Neuronal stem cell (in vitro differentiated cells): ENCODE measurements at regions not wholly inside any gene's neighbourhood (a gene's known extent, or its start where the extent isn't known, plus 50 kb on each side); places are given as distances from the start of the nearest gene placed in this dataset.
"Not testable (repeated sequence)": the region's sequence is repeated elsewhere in the genome, so short reads cannot be mapped to it uniquely, and the experiment has no call there.

ENCODE experiments used
- DNase-seq: peaks from one replicate; pipeline ENCODE4 v3.0.0-alpha.2; 2013; ENCODE audit warnings: low spot score
- H2AFZ ChIP-seq: one replicate; pipeline ENCODE4 v1.6.1; 2013; ENCODE audit warnings: mild to moderate bottlenecking, low read length, inconsistent platforms
- H2AK5ac ChIP-seq: 2 replicates; pipeline ENCODE4 v1.6.1; 2013; ENCODE audit warnings: low read depth, mild to moderate bottlenecking, inconsistent platforms, low read length, moderate library complexity, mixed read lengths
- H2BK120ac ChIP-seq: 2 replicates; pipeline ENCODE4 v1.6.1; 2013; ENCODE audit warnings: low read depth, mild to moderate bottlenecking, inconsistent platforms, low read length, moderate library complexity, mixed read lengths
- H2BK12ac ChIP-seq: one replicate; pipeline ENCODE4 v1.6.1; 2013; ENCODE audit warnings: low read length, inconsistent platforms
- H2BK15ac ChIP-seq: 2 replicates; pipeline ENCODE4 v1.6.1; 2013; ENCODE audit warnings: mild to moderate bottlenecking, low read length, inconsistent platforms, mixed read lengths
- H2BK5ac ChIP-seq: one replicate; pipeline ENCODE4 v1.6.1; 2013; ENCODE audit warnings: inconsistent platforms, mild to moderate bottlenecking, low read length, moderate library complexity
- H3K14ac ChIP-seq: one replicate; pipeline ENCODE4 v1.6.1; 2013; ENCODE audit warnings: low read length, inconsistent platforms
- H3K18ac ChIP-seq: 2 replicates; pipeline ENCODE4 v1.6.1; 2013; ENCODE audit warnings: low read length, inconsistent platforms
- H3K23ac ChIP-seq: 2 replicates; pipeline ENCODE4 v1.6.1; 2013; ENCODE audit warnings: low read depth, mild to moderate bottlenecking, mixed read lengths, low read length, inconsistent platforms; ENCODE audit not compliant: poor library complexity
- H3K27ac ChIP-seq: replicated peaks from 3 replicates; pipeline ENCODE4 v1.5.1; 2013; ENCODE audit warnings: low read length, inconsistent platforms
- H3K27me3 ChIP-seq, 3 experiments: 2 replicates each; pipeline ENCODE4 v1.6.1; 2013; ENCODE audit warnings: low read length in 3 of 3, mild to moderate bottlenecking in 2 of 3, inconsistent platforms in 1 of 3, low read depth in 1 of 3, mixed read lengths in 1 of 3, moderate library complexity in 1 of 3; ENCODE audit not compliant: control insufficient read depth in 3 of 3, insufficient read depth in 3 of 3
- H3K36me3 ChIP-seq, 2 donors: replicated peaks in 1 of 2; 2 replicates each; pipeline ENCODE4 v1.6.1; 2013; ENCODE audit warnings: low read length in 2 of 2; ENCODE audit not compliant: control insufficient read depth in 2 of 2, insufficient read depth in 2 of 2
- H3K4ac ChIP-seq: 2 replicates; pipeline ENCODE4 v1.6.1; 2013; ENCODE audit warnings: inconsistent platforms, mild to moderate bottlenecking, low read length, moderate library complexity
- H3K4me1 ChIP-seq, 2 donors: 1 replicate in 1 of 2; 2 replicates in 1 of 2; pipeline ENCODE4 v1.6.1; 2013; ENCODE audit warnings: low read length in 2 of 2, low read depth in 1 of 2; ENCODE audit not compliant: control insufficient read depth in 2 of 2, insufficient read depth in 1 of 2
- H3K4me2 ChIP-seq: one replicate; pipeline ENCODE4 v1.6.1; 2013; ENCODE audit warnings: mild to moderate bottlenecking, low read length, inconsistent platforms; ENCODE audit not compliant: insufficient read depth, poor library complexity, severe bottlenecking
- H3K4me3 ChIP-seq, 2 donors: 2 replicates each; pipeline ENCODE4 v1.5.1; 2013; ENCODE audit warnings: low read length in 2 of 2, mild to moderate bottlenecking in 2 of 2, inconsistent platforms in 1 of 2, moderate library complexity in 1 of 2
- H3K79me1 ChIP-seq: one replicate; pipeline ENCODE4 v1.6.1; 2013; ENCODE audit warnings: low read depth, mild to moderate bottlenecking, inconsistent platforms, low read length, moderate library complexity
- H3K9ac ChIP-seq: one replicate; pipeline ENCODE4 v1.6.1; 2013; ENCODE audit warnings: mild to moderate bottlenecking, low read depth, low read length, inconsistent platforms; ENCODE audit not compliant: poor library complexity
- H3K9me3 ChIP-seq, 2 donors: replicated peaks in 1 of 2; 2 replicates each; pipeline versions ENCODE3 to v1.6.1; 2013; ENCODE audit warnings: low read length in 2 of 2, mild to moderate bottlenecking in 2 of 2, inconsistent platforms in 1 of 2, low read depth in 1 of 2, mixed read lengths in 1 of 2, moderate library complexity in 1 of 2; ENCODE audit not compliant: control insufficient read depth in 2 of 2, insufficient read depth in 1 of 2
- H4K8ac ChIP-seq: one replicate; pipeline ENCODE4 v1.6.1; 2013; ENCODE audit warnings: low read depth, mild to moderate bottlenecking, inconsistent platforms, low read length, moderate library complexity
- H4K91ac ChIP-seq: one replicate; pipeline ENCODE4 v1.6.1; 2013; ENCODE audit warnings: low read length, low read depth, mild to moderate bottlenecking, inconsistent platforms; ENCODE audit not compliant: poor library complexity
- WGBS, 2 donors: extraction: QIAGEN DNeasy Blood & Tissue Kit; methylation state at CpG; one replicate each; pipeline ENCODE4 v1.1.7; 2013; ENCODE audit warnings: missing lambda C conversion rate in 2 of 2, mixed read lengths in 1 of 2; ENCODE audit not compliant: insufficient read length in 2 of 2, insufficient replicate concordance in 1 of 2; ENCODE audit errors: extremely low coverage in 2 of 2; 5-methylcytosine and 5-hydroxymethylcytosine counted together

DNA sequence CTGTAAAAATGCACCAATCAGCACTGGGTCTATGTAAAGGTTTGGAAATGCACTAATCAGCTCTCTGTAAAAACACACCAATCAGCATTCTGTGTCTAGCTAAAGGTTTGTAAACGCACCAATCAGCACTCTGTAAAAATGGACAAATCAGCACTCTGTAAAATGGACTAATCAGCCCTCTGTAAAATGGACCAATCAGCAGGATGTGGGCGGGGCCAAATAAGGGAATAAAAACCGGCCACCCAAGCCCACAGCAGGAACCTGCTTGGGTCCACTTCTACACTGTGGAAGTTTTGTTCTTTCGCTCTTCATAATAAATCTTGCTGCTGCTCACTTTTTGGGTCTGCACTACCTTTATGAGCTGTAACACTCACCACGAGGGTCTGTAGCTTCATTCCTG, 101.0 kb downstream of the SMC2 start:
- not testable (repeated sequence) for DNase-seq, H3K9me3 ChIP-seq, H3K79me1 ChIP-seq, H3K9ac ChIP-seq, H3K27ac ChIP-seq, H2BK12ac ChIP-seq, H3K18ac ChIP-seq, H2BK5ac ChIP-seq, H2AFZ ChIP-seq, H3K4me2 ChIP-seq, H3K27me3 ChIP-seq, H3K36me3 ChIP-seq, H3K4ac ChIP-seq, H2AK5ac ChIP-seq, H2BK15ac ChIP-seq, H4K8ac ChIP-seq, H3K4me3 ChIP-seq, H3K14ac ChIP-seq, H2BK120ac ChIP-seq, H3K23ac ChIP-seq, H4K91ac ChIP-seq, H3K4me1 ChIP-seq
- no CpG with 5 or more reads among the region's 5 CpGs for WGBS, 2 donors

DNA sequence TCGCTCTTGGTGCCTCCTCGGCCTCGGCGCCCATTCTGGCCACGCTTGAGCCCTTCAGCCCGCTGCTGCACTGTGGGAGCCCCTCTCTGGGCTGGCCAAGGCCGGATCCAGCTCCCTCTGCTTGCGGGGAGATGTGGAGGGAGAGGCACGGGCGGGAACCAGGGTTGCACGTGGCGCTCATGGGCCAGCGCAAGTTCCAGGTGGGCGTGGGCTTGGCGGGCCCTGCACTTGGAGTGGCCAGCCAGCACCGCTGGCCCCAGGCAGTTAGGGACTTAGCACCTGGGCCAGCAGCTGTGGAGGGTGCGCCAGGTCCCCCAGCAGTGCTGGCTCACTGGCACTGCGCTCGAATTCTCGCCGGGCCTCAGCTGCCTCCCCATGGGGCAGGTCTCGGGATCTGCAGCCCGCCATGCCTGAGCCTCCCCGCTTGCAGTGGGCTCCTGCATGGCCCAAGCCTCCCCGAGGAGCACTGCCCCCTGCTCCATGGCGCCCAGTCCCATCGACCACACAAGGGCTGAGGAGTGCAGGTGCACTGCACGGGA, 106.4 kb downstream of the SMC2 start:
- Histone ChIP-seq H2AFZ (no peak overlapping the region), H3K27me3 (peaks cover 0 to 4% (median 0%) of the 10 kb centered on the region in 3 experiments), H3K14ac (no peak overlapping the region), H2BK15ac (no peak overlapping the region), H4K91ac (no peak overlapping the region), H2BK5ac (no peak overlapping the region), H3K23ac (no peak overlapping the region), H3K79me1 (no peaks in the 10 kb centered on the region), H3K4me2 (no peak overlapping the region), H3K9me3 (no peaks in the 10 kb centered on the region), H3K4me1 (no peaks in the 10 kb centered on the region), H2AK5ac (no peak overlapping the region), H3K18ac (no peak overlapping the region), H3K27ac (no peak overlapping the region), H3K9ac (no peak overlapping the region), H3K4me3 (no peak overlapping the region), H2BK120ac (no peak overlapping the region), H3K4ac (no peak overlapping the region), H3K36me3 (no peaks in the 10 kb centered on the region), H2BK12ac (no peak overlapping the region), H4K8ac (no peak overlapping the region)
- no peak for DNase-seq
- no CpG with 5 or more reads among the region's 28 CpGs for WGBS, 2 donors

DNA sequence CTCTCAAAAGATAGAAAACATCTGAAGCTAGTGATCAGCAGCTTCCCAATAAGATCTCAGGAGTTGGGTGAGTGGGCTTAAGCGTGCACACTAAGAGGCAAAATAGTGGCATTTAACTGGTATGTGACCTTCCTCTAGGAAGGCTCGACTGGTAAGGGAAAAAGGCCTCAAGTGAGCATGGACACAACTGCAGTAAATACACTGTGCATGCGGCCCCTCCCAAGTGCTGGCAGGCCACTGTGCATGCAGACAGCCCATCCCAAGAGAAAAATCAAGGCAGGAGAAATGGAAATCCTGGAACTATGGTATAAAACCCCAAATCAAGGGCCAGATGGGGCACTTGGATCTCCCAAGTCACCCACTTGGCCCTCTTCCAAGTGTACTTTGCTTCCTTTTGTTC, 112.7 kb downstream of the SMC2 start:
- Histone ChIP-seq H3K36me3 (no peaks in the 10 kb centered on the region), H4K8ac (no peak overlapping the region), H3K4me1 (no peaks in the 10 kb centered on the region), H2BK120ac (no peak overlapping the region), H3K23ac (no peak overlapping the region), H2AK5ac (no peak overlapping the region), H3K4me2 (no peak overlapping the region), H3K4ac (no peak overlapping the region), H2AFZ (no peak overlapping the region), H3K4me3 (no peak overlapping the region), H3K27me3 (peaks cover 0 to 4% (median 0%) of the 10 kb centered on the region in 3 experiments), H2BK15ac (no peak overlapping the region), H2BK5ac (no peak overlapping the region), H3K27ac (no peak overlapping the region), H3K79me1 (no peaks in the 10 kb centered on the region), H3K14ac (no peak overlapping the region), H4K91ac (no peak overlapping the region), H3K9ac (no peak overlapping the region), H3K9me3 (no peaks in the 10 kb centered on the region), H3K18ac (no peak overlapping the region), H2BK12ac (no peak overlapping the region)
- no peak for DNase-seq
- no CpG with 5 or more reads among the region's 3 CpGs for WGBS, 2 donors

DNA sequence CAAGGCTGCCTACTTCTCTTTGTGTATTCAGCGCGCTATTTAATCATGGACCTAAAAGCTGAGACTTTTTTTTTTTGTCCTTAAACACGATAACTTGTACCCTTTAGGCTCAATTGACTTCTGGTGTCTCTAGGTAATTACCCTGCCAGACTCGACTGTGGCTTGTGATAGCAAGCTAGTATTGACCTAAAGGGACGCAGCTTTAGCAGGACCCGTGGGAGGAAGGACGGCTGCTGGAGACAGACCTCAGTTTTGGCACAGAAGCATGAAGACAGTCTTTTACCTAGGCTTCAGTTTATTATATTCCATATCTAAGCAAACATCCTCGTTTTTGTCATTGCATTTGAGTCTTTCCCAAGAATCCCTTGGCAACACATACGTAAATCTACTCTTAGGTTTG, 115.3 kb downstream of the SMC2 start:
- Histone ChIP-seq H3K18ac (no peak overlapping the region), H3K36me3 (no peaks in the 10 kb centered on the region), H3K27ac (no peak overlapping the region), H3K9me3 (no peaks in the 10 kb centered on the region), H2BK15ac (no peak overlapping the region), H3K9ac (no peak overlapping the region), H2AK5ac (no peak overlapping the region), H3K27me3 (no peaks in the 10 kb centered on the region), H3K4me3 (no peak overlapping the region), H3K23ac (no peak overlapping the region), H2BK5ac (no peak overlapping the region), H3K4me1 (no peaks in the 10 kb centered on the region), H4K91ac (no peak overlapping the region), H2AFZ (no peak overlapping the region), H3K4ac (no peak overlapping the region), H3K14ac (no peak overlapping the region), H3K4me2 (no peak overlapping the region), H3K79me1 (no peaks in the 10 kb centered on the region), H2BK12ac (no peak overlapping the region), H4K8ac (no peak overlapping the region), H2BK120ac (no peak overlapping the region)
- WGBS, 2 donors, result no CpG with 5 or more reads among the region's 9 CpGs
- DNase-seq, result no peak
